K562 (cell line): ENCODE measurements at regions not wholly inside any gene's neighbourhood (a gene's known extent, or its start where the extent isn't known, plus 50 kb on each side); places are given as distances from the start of the nearest gene placed in this dataset.

ENCODE experiments used
- E2F6 ChIP-seq, 2 experiments: IDR thresholded peaks; 2 replicates each; pipeline ENCODE4 v1.6.1; 2011; ENCODE audit warnings: borderline replicate concordance in 1 of 2, control low read depth in 1 of 2, low read depth in 1 of 2, low read length in 1 of 2, mild to moderate bottlenecking in 1 of 2, mixed read lengths in 1 of 2, moderate library complexity in 1 of 2; ENCODE audit not compliant: insufficient read depth in 1 of 2, insufficient read length in 1 of 2, poor library complexity in 1 of 2, severe bottlenecking in 1 of 2; ENCODE audit errors: extremely low read depth in 1 of 2
- ELF1 ChIP-seq: fragments of 200-800 bp; sonication (Bioruptor generic); IDR thresholded peaks from 2 replicates; pipeline ENCODE4 v1.6.1; 2016; ENCODE audit warnings: missing genetic modification characterization, missing compliant biosample characterization
- EP300 ChIP-seq: IDR thresholded peaks from 2 replicates; pipeline ENCODE4 v1.6.1; 2012; ENCODE audit warnings: low read length, improper control_type of control experiment
- GABPB2 ChIP-seq: fragments of 250-450 bp; sonication (Bioruptor Pico); conservative IDR thresholded peaks from 2 replicates; pipeline ENCODE4 v1.5.1; 2021; ENCODE audit warnings: mild to moderate bottlenecking
- ZNF785 ChIP-seq: fragments of 250-450 bp; sonication (Bioruptor Pico); IDR thresholded peaks from 2 replicates; pipeline ENCODE4 v1.4.0; 2020; ENCODE audit warnings: mild to moderate bottlenecking

DNA sequence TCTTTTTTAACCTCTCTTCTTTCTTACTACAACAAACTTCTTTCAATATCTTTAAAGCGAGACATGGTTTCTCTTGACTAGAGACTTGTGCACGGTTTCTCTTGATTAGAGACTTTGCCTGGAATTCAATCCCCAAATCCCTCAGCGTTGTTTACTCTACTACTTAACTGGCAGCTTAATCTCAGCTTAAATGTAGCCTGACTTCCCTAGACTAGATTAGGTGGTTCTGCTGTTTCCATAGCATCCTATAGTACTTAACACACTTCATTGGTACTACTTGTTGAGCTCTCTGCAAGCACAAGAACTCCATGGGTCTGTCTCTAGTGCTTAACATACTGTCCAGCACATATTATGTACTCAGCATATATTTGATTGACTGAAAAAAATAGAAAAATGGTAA lies 168.2 kb upstream of the GPR149 start:
- TF ChIP-seq ZNF785 (CRISPR knock-in tag), result no peak
- TF ChIP-seq EP300, result no peak
- TF ChIP-seq E2F6 (IDR thresholded peaks at IDR 0.05; ENCODE audit: borderline replicate concordance in 1 of 2, extremely low read depth in 1 of 2, insufficient read depth in 1 of 2, insufficient read length in 1 of 2, low read depth in 1 of 2, low read length in 1 of 2, poor library complexity in 1 of 2, severe bottlenecking in 1 of 2), result no peak
- TF ChIP-seq ELF1 (tag), result no peak
- TF ChIP-seq GABPB2 (CRISPR knock-in tag), result no peak
